ENCODE measurements at regions not wholly inside any gene's neighbourhood (a gene's known extent, or its start where the extent isn't known, plus 50 kb on each side); places are given as distances from the start of the nearest gene placed in this dataset.
A peak's percentile ranks its signal among the peaks of the same experiment; 100 is the strongest.

GRCh38 chr5:91865915-91866314 is 482.8 kb upstream of the ARRDC3 start:
- in situ Hi-C loops (cut with HindIII; ENCODE audit: low pct_unique_long_range_greater_than_20kb, low sequenced_read_pairs), result no loop called here
- no peak for DNase-seq (ENCODE audit: low read depth, low spot score)

- DNase-seq (ENCODE audit: low read depth, low spot score), result no peak
- in situ Hi-C loops (cut with HindIII; ENCODE audit: low pct_unique_long_range_greater_than_20kb, low sequenced_read_pairs), result no loop called here
Observed at GRCh38 chr5:91864962-91865361, 481.8 kb upstream of the ARRDC3 start.

DNA sequence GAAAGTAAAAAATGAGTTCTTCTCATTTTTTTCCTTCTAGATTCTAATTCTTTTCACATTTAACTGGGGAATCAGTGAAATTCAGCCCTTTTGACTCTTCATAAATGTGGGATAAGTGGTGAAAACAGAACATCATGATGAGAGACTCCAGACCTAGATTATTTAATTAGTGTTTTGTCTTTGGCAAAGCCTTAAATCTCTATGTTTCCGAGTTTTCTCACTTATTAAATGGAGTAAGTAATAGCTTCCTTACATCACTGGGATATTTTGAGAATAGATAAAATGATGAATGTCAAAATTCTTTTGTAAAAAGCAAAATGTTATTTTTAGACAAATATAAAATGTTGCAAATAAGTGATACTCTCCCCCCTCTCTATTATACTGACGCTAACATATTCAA is 468.6 kb upstream of the ARRDC3 start:
- in situ Hi-C loops (cut with HindIII; ENCODE audit: low pct_unique_long_range_greater_than_20kb, low sequenced_read_pairs), result no loop called here
- DNase-seq (ENCODE audit: low read depth, low spot score), result no peak

DNA sequence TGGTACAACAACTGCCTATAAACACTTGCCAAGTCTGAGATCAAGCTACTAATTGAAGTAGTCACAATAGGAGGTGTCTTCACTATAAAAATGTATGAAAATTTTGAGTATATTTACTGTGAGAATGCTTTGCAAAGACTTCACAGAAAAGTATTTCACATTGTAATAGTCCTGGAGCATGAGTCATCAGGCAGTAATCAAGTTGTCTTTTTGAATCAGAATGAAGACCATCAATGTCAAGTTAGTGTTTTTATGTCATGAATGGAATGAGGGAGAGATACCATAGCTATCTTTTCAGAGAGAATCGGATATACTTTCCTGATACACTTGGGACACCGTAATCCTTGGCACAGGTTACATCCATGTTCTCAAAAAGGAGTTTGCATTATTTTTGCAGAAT is 466.9 kb upstream of the ARRDC3 start:
- in situ Hi-C loops (cut with HindIII; ENCODE audit: low pct_unique_long_range_greater_than_20kb, low sequenced_read_pairs), result no loop called here
- DNase-seq (ENCODE audit: low read depth, low spot score), result no peak

DNA sequence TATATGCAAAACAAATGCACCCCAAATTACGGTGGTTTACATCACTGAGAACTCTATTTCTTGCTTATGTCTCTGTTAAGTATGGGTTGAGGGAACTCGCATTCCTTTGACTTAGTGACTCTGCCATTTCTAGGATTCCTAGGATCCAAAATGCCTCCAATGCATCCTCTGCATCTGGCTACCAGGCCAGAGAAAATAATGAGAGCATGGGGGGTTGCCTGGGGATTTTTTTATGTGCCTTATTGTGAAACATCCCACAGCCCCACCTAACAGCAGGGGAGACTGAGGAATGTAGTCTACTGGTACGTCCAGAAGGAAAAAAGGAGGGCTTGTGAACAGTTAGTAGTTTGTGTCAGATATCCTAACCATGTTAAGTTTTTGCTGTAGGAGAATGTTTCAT is 466.0 kb upstream of the ARRDC3 start:
- in situ Hi-C loops (cut with HindIII; ENCODE audit: low pct_unique_long_range_greater_than_20kb, low sequenced_read_pairs), result no loop called here
- DNase-seq (ENCODE audit: low read depth, low spot score), result no peak

GRCh38 chr5:91848453-91848852 is 465.3 kb upstream of the ARRDC3 start:
- peak; percentile 38 for DNase-seq (ENCODE audit: low read depth, low spot score)

DNA sequence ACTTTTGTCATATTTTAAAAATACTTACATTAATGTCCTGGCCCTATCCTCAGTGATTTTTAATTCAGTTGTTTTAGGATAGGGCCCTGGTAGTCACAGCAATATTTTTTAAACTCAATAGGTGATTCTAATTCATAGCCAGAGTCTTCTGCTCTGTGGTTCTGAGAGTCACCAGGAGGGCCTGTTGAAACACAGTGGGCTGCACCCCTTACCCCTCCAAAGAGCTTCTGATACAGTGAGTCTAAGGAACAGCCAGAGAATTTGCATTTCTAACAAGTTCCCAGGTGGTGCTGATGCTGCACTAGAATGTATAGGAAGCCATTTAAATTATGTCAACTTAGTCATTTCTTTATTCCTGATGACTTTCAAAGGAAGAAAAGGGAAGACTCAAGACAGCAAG is 458.3 kb upstream of the ARRDC3 start:
- no peak for DNase-seq (ENCODE audit: low read depth, low spot score)
- in situ Hi-C loops (cut with HindIII; ENCODE audit: low pct_unique_long_range_greater_than_20kb, low sequenced_read_pairs), result no loop called here

More at GRCh38 chr5:91848453-91848852, 465.3 kb upstream of the ARRDC3 start:
- in situ Hi-C loops (cut with HindIII; ENCODE audit: low pct_unique_long_range_greater_than_20kb, low sequenced_read_pairs), result no loop called here

GRCh38 chr5:91840412-91840811 is 457.3 kb upstream of the ARRDC3 start:
- in situ Hi-C loops (cut with HindIII; ENCODE audit: low pct_unique_long_range_greater_than_20kb, low sequenced_read_pairs), result no loop called here
- DNase-seq (ENCODE audit: low read depth, low spot score), result no peak

DNA sequence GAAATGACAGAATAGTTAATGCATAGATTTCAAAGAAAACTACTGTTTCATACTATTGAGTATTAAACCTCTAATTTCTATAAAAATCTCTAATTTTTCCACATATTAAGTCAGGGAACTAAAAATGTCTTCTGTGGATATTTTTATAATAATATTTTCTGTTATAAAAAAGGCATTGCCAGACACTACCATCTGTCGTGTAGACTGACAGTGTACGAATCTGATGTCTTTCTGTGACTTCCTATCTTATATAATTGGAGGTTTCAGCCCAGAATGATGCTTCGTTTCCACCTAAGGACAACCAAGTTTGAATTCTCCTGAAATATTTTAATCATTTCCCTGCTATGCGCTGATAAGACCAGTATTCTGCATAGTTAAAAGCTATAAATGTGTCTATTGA is 456.6 kb upstream of the ARRDC3 start:
- in situ Hi-C loops (cut with HindIII; ENCODE audit: low pct_unique_long_range_greater_than_20kb, low sequenced_read_pairs), result no loop called here
- DNase-seq (ENCODE audit: low read depth, low spot score), result no peak

DNA sequence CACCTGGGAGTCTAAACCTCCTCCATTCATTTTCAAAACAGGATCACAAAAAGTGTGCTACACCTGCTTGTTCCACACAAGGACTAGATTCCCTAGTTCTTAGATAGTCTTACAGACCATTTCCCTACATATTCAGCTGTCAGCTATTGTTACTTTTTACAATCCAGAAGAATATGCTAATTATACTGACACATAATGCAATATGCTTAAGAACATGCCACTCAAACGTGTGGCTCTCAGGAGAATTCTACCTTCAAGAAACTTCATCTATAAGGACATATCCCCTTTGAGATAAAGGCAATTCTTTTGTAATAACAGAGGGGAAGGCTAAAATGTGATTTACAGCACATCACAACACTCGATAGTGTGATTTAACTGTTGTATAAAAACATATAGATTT is 456.1 kb upstream of the ARRDC3 start:
- no peak for DNase-seq (ENCODE audit: low read depth, low spot score)
- in situ Hi-C loops (cut with HindIII; ENCODE audit: low pct_unique_long_range_greater_than_20kb, low sequenced_read_pairs), result no loop called here

- in situ Hi-C loops (cut with HindIII; ENCODE audit: low pct_unique_long_range_greater_than_20kb, low sequenced_read_pairs), result no loop called here
- DNase-seq (ENCODE audit: low read depth, low spot score), result no peak
Observed at GRCh38 chr5:91830361-91830953, 447.3 kb upstream of the ARRDC3 start.

DNA sequence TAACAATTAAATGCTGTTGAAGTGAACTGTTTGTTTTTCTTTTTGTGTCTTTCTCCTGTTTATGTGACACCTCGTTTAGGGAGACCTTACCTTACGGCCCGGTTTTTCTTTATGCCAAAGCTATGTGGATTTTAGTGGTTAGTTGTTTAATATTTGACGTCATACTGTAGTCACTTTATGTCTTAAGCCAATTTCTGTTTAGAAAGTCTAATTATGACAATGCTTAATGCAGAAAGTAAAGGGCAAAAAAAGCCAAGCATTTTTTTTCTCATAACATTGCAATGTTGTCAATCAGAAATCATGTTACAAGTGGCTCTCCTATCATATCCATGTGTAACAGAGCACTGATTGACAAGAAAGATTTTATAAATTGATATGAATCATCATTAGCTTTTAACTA is 442.5 kb upstream of the ARRDC3 start:
- in situ Hi-C loops (cut with HindIII; ENCODE audit: low pct_unique_long_range_greater_than_20kb, low sequenced_read_pairs), result no loop called here
- DNase-seq (ENCODE audit: low read depth, low spot score), result no peak

GRCh38 chr5:91824406-91824805 is 441.3 kb upstream of the ARRDC3 start:
- no peak for DNase-seq (ENCODE audit: low read depth, low spot score)
- in situ Hi-C loops (cut with HindIII; ENCODE audit: low pct_unique_long_range_greater_than_20kb, low sequenced_read_pairs), result no loop called here

DNA sequence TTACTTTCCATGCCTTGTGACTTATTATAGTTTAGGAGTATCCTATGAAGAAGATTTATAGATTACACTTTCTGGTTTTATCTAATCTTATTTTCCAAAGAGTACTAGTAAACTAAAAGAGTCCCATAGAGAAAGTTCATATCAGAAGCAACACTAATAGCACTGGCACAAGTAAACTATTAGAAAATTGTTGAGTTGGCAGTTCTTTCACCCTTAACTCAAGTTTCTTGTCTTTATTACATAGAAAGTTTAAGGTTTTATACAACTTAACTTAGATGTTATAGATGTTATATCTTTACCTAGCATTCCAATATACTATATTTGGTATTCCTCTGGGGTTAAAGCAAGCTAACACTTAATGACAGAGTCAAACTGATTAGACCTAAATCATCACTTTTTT is 437.8 kb upstream of the ARRDC3 start:
- no peak for DNase-seq (ENCODE audit: low read depth, low spot score)
- in situ Hi-C loops (cut with HindIII; ENCODE audit: low pct_unique_long_range_greater_than_20kb, low sequenced_read_pairs), result no loop called here

DNA sequence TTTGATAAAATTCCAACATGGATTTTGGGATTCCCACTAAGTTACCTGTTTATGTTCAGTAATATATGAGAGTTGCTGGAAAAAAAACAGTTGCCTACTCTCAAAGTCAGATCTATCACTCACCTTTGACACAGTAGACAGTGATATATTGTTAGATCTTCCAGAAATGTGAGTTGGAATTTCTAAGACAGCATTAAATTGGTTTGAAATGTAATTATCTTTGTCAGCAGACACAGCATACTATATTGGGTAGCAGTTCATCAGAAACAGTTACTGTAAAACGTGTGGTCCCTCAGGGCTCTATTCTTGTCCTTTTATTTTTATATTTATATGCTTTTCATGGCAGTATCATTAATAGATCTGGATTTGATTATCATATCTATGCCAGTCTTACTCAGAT is 433.6 kb upstream of the ARRDC3 start:
- no peak for DNase-seq (ENCODE audit: low read depth, low spot score)
- in situ Hi-C loops (cut with HindIII; ENCODE audit: low pct_unique_long_range_greater_than_20kb, low sequenced_read_pairs), result no loop called here

DNA sequence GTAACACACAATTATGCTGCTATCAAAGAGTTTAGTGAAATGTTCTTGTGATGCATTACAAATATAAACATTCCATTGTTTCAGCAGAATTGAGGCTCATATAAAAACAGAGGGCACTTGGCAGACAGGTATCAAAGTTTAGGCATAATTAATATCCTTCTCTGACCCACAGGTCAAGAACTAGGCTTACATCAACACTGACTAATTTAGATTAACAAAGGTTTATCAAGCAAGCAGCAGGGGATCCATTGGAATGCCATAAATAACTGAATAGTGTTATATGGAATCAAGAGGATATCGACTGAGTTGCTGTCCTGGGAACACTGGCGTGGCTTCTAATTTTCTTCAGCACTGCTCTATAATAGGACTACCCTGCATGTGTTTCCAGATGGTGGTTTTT is 414.5 kb upstream of the ARRDC3 start:
- no peak for DNase-seq (ENCODE audit: low read depth, low spot score)
- in situ Hi-C loops (cut with HindIII; ENCODE audit: low pct_unique_long_range_greater_than_20kb, low sequenced_read_pairs), result no loop called here

GRCh38 chr5:91794856-91795548 is 411.9 kb upstream of the ARRDC3 start:
- DNase-seq (ENCODE audit: low read depth, low spot score), result no peak

DNA sequence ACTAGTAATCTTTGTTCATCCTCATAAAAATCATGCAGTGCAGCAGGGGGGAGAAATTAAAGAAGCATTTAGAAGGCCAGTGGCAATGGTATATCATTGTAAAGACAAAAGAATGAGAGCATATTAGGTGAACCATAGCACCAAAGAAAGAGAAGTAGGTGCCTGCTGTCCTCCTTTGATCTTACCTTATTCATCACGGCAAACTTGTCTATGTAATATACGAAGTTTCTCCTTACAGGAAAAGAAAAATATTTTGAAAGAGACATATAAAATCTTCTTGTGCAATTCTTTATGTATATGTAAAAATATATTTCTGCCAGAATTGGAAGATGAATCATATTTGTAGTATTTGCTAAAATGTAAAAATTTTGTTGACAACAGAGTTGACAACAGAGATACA is 411.3 kb upstream of the ARRDC3 start:
- in situ Hi-C loops (cut with HindIII; ENCODE audit: low pct_unique_long_range_greater_than_20kb, low sequenced_read_pairs), result no loop called here
- no peak for DNase-seq (ENCODE audit: low read depth, low spot score)

More at GRCh38 chr5:91794856-91795548, 411.9 kb upstream of the ARRDC3 start:
- in situ Hi-C loops (cut with HindIII; ENCODE audit: low pct_unique_long_range_greater_than_20kb, low sequenced_read_pairs), result no loop called here

GRCh38 chr5:91787718-91788117 is 404.6 kb upstream of the ARRDC3 start:
- no peak for DNase-seq (ENCODE audit: low read depth, low spot score)
- in situ Hi-C loops (cut with HindIII; ENCODE audit: low pct_unique_long_range_greater_than_20kb, low sequenced_read_pairs), result no loop called here

DNA sequence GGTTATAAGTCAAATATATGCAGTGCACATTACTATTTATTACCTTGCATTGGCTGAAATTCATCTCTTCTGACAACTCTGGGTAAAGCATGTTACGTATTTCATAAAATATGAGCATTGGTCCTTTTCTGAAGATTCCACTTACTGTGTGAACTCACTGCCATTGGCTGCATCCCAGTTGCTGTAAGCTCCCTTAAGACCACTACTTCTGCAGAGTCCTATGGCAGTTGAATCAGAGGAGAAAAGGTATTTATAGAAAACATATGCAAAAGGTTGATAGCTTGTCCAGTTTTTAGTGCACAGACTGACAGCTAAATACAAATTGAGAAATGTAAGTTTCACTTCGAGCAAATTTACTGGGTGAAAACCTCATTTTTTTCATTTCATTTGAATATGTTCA is 394.6 kb upstream of the ARRDC3 start:
- no peak for DNase-seq (ENCODE audit: low read depth, low spot score)
- in situ Hi-C loops (cut with HindIII; ENCODE audit: low pct_unique_long_range_greater_than_20kb, low sequenced_read_pairs), result no loop called here
